ENCODE measurements at regions not wholly inside any gene's neighbourhood (a gene's known extent, or its start where the extent isn't known, plus 50 kb on each side); places are given as distances from the start of the nearest gene placed in this dataset.
"Not testable (repeated sequence)": the region's sequence is repeated elsewhere in the genome, so short reads cannot be mapped to it uniquely, and the experiment has no call there.

DNA sequence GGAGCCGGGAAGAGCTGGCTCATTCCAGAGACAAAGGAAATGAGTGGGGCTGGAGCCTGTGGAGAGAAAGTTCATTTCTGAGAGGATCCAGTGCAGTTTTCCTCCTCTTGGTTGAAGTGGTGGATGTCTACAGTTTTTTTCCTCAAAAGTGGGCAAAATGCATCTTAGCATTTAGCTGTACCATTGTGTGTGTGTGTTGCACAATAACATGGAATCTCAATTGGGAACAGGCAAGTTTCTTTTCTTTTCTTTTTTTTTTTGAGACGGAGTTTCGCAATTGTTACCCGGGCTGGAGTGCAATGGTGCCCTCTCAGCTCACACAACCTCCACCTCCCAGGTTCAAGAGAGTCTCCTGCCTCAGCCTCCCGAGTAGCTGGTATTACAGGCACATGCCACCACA lies 101.5 kb upstream of the UBE2E1 start:
- FAIRE-seq (no peak), DNase-seq (ENCODE audit: insufficient read length, low spot score) (no peak)
- TF ChIP-seq POLR2A (IDR thresholded peaks at IDR 0.05; ENCODE audit: low read depth, low read length), result no peak

DNA sequence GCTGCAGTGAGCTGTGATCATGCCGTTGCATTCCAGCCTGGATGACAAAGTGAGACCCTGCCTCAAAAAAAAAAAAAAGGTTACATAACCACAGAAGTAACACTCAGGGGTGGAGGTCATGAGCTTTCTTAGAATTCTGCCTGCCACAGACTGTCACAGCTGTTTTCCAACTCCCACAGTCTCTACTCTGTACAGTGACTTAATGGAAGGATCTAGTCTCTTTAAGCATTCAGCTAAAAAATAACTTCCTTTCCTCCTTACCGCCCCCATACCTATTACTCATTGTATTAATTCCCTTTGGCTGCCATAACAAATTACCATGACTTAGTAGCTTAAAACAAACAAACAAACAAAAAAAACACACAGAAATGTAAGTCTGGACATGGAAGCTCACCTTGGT lies 99.6 kb upstream of the UBE2E1 start:
- no peak for DNase-seq (ENCODE audit: insufficient read length, low spot score)
- no peak for TF ChIP-seq POLR2A (IDR thresholded peaks at IDR 0.05; ENCODE audit: low read depth, low read length)
- FAIRE-seq, result no peak

DNA sequence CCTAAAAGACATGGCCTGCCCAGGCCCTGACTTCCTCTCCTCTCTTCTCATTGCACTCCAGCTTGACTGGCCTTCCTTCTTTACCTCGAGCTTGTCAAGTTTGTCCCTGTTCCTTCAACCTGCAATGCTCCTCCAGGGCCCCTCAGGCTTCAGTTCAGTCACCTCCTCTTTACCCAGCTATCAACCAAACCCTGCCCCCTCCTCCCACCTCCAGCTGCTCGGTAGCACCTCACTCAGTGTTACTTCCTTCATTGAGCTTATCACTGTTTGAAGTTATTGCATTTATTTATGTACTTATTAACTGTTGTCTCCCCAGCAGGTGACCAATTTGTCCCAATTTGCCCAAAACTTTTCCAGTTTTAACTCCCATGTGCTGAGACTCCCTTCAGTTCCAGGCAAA lies 95.8 kb upstream of the UBE2E1 start:
- no peak for FAIRE-seq
- TF ChIP-seq POLR2A (IDR thresholded peaks at IDR 0.05; ENCODE audit: low read depth, low read length), result no peak
- DNase-seq (ENCODE audit: insufficient read length, low spot score), result no peak

DNA sequence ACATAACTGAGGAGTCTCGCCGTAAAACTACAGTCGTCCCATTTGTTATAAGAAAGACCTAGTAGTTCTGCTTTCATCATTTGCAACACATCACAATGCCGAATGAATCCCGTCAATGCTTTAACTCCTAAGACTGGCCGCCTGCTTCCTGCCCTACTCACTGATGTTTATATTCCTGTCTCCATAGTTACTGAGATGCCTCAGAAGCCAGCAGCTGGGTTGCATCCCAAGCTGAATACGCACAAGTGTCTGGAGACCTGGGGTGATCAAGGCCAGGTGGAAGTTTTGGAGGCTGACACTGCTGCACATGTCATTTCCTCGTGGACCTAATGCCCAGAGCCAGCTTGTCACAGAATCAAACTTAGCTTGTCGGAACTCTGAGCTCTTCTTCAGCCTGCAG lies 95.2 kb upstream of the UBE2E1 start:
- FAIRE-seq (no peak), DNase-seq (ENCODE audit: insufficient read length, low spot score) (no peak)
- TF ChIP-seq POLR2A (IDR thresholded peaks at IDR 0.05; ENCODE audit: low read depth, low read length), result no peak

DNA sequence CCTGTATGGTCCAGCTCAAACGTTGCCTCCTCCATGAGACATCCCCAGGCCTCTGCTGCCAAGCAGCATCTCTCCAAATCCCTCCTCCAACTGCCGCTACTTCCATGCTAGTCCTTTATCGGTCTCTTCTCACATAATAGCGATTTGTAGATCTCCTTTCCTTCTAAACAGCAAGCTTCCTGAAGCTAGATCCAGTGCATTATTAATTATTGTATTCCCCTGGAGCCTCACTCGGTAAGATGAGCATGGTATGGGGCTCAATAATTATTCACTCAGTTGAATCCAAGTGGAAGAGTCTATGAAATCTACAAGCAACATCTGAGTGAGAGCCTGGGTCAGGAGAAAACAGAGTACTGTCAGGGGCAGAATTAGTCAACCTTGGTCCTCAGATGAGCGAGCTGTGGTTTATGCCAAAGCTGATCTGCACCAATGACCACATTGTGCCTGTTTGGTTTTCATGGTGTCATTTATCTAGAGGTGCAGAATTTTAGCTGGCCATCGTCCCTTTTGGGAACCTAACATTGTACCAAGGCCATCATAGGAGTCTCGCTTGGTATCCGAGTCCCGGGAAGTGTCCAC lies 93.8 kb upstream of the UBE2E1 start:
- no peak for DNase-seq (ENCODE audit: insufficient read length, low spot score)
- no peak for TF ChIP-seq POLR2A (IDR thresholded peaks at IDR 0.05; ENCODE audit: low read depth, low read length)
- no peak for FAIRE-seq

DNA sequence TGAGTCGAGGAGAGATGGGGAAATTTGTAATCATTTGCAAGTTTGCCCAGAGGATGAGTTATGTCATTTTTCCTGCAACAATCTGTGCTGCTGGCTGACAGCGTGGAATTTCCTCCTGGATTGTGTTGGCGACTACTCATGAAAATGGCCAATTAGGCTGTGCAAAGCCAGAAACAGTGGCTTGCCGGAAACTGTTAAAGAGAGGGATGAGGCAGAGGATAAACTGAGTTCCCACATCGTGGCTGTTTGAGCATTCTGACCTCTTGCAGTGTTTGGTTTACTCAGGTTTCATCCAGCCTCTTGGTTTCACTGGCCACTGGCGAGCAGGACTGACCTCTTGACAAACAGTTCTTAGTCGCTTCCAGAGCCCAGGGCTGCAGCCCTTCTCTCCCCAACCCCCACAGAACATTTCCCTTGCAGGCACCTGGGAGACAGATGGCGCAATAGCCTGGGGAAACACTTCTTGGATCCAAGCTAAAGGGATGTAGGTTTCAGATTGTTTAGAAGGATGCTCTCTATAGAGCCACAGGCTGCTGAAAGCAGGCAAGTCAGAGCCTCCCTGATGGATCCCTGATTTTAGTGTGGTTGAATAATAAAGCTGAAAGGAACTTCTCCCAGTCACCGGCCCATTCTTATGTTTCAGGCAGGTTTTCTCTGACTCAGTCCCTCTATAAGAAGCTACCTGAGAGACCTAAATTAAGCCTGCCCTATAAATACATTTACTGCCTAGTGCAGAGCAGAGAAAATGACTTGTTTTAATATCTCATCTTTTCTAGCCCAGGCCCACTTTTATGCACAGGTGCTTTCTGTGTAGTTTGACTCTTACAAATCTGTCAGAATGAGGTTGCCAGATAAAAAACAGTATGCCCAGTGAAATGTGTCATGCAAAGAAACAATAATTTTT lies 92.8 kb upstream of the UBE2E1 start:
- FAIRE-seq, result peak; percentile 87
- TF ChIP-seq POLR2A (IDR thresholded peaks at IDR 0.05; ENCODE audit: low read depth, low read length), result no peak

DNA sequence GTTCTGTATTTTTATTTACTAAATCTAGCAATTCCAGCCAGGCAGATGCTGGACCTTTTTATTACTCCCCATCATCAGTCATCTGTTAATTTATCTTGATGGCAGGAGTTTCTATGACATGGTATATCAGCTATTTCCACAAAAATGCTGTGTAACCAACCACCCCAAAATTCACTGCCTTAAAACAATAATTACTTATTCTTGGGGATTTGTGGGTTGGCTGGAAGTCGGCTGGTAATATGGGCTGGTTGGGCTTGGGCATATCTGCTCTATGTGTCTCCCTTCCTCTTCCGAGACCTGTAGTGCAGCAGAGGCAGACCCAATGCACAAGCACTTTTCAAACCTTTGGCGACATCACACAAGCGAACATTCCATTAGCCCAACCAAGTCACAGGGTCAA lies 92.1 kb upstream of the UBE2E1 start:
- no peak for DNase-seq (ENCODE audit: insufficient read length, low spot score)
- FAIRE-seq, result no peak
- TF ChIP-seq POLR2A (IDR thresholded peaks at IDR 0.05; ENCODE audit: low read depth, low read length), result no peak

More for the DNA sequence above, 92.8 kb upstream of the UBE2E1 start:
- DNase-seq (ENCODE audit: insufficient read length, low spot score), result peak; percentile 30

DNA sequence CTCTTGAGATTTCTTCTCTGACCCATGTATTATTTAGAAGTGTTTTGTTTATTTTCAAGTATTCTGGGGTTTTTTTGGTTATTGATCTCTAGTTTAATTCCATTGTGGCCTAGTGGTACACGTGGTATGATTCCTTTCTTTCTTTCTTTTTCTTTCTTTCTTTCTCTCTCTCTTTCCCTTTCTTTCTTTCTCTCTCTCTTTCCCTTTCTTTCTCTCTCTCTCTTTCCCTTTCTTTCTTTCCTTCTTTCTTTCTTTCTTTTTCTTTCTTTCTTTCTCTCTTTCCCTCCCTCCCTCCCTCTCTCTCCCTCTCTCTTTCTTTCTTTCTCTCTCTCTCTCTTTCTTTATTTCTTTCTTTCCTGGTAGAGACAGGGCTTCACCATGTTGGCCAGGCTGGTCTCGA lies 85.7 kb upstream of the UBE2E1 start:
- no peak for TF ChIP-seq POLR2A (IDR thresholded peaks at IDR 0.05; ENCODE audit: low read depth, low read length)
- no peak for FAIRE-seq
- no peak for DNase-seq (ENCODE audit: insufficient read length, low spot score)

DNA sequence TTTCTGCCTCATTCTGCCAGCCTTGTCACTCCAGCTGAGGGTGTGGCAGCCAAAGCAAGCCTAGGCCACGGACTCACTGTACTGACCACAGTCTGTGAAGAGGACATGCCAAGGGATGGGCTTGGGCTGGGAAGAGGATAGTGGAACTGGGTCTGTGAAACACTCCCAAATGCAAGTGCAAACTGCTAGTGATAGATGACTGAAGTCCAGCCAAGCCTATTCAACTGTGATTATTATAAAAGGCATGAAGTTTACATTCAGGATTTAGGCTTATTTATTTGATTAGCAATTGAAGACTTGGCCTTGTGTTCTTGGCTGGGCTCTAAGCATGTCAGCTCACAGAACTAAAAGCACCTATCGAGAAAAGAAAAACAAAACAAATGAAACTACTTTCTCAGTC lies 84.9 kb upstream of the UBE2E1 start:
- no peak for TF ChIP-seq POLR2A (IDR thresholded peaks at IDR 0.05; ENCODE audit: low read depth, low read length)
- FAIRE-seq (no peak), DNase-seq (ENCODE audit: insufficient read length, low spot score) (no peak)

DNA sequence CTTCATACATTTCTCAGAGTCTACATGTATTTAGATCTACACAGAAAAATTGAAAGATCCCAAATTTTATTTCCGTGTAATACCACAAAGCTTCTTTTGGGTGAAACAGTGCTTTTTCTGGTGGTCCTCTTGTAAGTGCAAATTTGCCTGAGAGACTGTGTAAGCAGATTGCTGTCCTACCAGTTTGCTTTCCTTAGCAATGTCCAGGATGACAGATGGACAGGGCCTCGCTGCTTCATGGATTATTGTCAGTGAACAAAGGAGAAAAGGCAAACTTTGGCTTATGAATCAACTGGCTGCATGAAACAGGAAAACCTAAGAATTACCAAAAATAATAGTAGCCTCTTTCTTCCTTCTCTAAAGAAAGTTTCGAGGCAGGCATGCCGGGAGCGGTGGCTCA lies 82.6 kb upstream of the UBE2E1 start:
- FAIRE-seq (no peak), DNase-seq (ENCODE audit: insufficient read length, low spot score) (no peak)
- TF ChIP-seq POLR2A (IDR thresholded peaks at IDR 0.05; ENCODE audit: low read depth, low read length), result no peak

DNA sequence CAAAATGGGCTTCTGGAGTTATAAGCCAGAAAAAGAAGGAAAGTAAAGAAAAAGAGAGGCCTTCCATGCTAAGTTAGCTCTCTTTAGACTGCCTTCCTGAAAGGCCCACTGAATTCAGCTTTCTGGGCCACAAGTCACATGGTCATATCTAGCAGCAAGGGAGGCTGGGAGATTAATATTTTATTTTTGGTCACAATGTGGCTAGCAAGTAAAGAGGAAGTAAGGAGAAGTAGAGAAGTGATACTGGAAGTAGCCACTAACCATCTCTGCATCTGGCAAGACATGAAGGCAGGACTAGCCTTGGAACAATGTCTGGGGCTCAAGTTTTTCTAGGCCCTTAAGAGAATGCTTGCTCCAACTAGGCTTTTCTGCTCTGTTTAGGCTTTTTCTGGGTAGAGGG lies 81.8 kb upstream of the UBE2E1 start:
- TF ChIP-seq POLR2A (IDR thresholded peaks at IDR 0.05; ENCODE audit: low read depth, low read length), result no peak
- DNase-seq (ENCODE audit: insufficient read length, low spot score), result no peak
- FAIRE-seq, result no peak

DNA sequence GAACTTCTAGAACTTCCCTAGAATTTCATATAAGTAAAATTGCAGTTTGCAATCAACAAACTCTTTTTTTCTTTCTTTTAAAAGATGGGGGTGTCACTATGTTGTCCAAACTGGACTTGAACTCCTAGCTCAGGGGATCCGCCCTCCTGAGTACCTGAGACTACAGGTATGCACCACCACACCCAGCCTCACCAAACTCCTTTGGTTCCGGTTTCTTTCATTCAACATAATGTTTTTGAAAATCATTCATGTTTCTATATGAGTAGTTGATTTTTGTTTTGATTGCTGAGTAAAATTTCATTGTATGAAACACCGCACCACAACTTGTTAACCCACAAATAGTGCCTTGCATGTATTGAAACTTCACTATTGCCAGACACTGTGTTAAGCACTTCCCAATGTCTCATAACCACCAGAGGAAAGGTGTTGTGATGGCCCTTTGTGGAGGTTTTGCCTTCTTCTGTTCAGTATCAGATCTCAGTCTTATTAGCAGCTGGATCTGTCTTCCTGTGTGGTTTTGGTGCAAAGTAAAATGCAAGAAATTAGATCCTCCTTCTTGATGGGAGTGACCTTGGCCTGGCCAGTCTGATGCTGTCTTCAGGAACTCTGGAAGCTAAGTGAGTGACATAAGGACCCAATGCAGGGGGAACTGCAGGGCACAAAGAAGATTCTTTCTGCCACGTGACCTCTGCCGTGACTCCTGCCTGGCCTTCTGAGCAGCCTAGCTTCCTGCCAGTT lies 78.8 kb upstream of the UBE2E1 start:
- DNase-seq (ENCODE audit: insufficient read length, low spot score) (no peak), FAIRE-seq (no peak)
- TF ChIP-seq POLR2A (IDR thresholded peaks at IDR 0.05; ENCODE audit: low read depth, low read length), result no peak

DNA sequence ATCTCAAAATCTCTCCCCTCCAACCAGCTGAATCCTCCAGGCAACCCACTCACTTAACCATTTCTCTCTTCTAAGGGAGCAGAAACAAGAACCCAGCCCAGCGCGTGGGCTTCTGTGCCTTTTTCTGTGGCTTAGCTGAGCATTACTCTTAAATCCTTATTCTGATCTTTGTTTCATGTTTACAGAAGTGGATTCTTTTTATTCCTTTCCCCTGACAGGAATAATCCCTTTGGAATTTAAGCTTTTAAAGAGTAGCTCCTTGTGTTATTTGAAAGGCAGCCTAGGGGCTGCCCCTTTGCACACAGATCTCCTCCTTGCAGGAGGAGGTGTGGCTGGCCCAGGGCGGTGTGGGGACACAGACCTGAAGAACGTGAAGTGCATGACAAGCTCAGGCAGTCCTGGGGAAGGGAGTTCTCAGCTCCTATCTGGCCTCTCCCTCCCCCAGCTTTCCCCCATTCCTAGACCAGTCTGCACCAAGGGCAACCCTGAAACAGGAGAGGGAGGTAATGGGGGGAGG lies 77.1 kb upstream of the UBE2E1 start:
- FAIRE-seq, result no peak
- no peak for DNase-seq (ENCODE audit: insufficient read length, low spot score)
- TF ChIP-seq POLR2A (IDR thresholded peaks at IDR 0.05; ENCODE audit: low read depth, low read length), result no peak

DNA sequence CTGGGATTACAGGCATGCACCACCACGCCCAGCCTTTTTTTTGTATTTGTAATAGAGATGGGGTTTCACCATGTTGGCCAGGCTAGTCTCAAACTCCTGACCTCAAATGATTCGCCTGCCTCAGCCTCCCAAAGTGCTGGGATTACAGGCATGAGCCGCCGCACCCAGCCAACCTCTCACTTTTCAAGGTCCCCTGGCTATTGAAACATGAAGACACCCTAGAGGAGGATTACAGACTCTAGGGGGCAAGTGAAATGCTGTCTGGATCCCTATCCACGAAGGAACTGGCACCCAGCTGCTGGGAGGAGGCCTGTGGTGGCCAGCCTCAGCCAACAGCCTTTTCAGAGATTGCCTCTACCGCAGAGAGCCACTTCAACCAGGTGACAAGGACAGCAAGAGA lies 76.4 kb upstream of the UBE2E1 start:
- DNase-seq (ENCODE audit: insufficient read length, low spot score); FAIRE-seq: not testable (repeated sequence)
